AG09309 (cell line): ENCODE measurements at regions not wholly inside any gene's neighbourhood (a gene's known extent, or its start where the extent isn't known, plus 50 kb on each side); places are given as distances from the start of the nearest gene placed in this dataset.

ENCODE experiments used
- DNase-seq: peaks from one replicate; pipeline ENCODE4 v3.0.0-alpha.2; 2010; ENCODE audit warnings: low read depth
- H3K4me3 ChIP-seq: 2 replicates; pipeline ENCODE4 v1.5.1; 2011; ENCODE audit warnings: mild to moderate bottlenecking, low read depth, low read length, moderate library complexity; ENCODE audit not compliant: control insufficient read depth
- TF ChIP-seq, protein P1 (sequence below): IDR thresholded peaks from 2 replicates; pipeline ENCODE4 v1.5.1; 2011; ENCODE audit warnings: mild to moderate bottlenecking, low read depth, low read length, inconsistent platforms; ENCODE audit not compliant: insufficient read depth, control insufficient read depth; ENCODE audit errors: missing control alignments

- no peak overlapping the region for H3K4me3 ChIP-seq
- DNase-seq = no peak
- TF ChIP-seq, protein P1, sequence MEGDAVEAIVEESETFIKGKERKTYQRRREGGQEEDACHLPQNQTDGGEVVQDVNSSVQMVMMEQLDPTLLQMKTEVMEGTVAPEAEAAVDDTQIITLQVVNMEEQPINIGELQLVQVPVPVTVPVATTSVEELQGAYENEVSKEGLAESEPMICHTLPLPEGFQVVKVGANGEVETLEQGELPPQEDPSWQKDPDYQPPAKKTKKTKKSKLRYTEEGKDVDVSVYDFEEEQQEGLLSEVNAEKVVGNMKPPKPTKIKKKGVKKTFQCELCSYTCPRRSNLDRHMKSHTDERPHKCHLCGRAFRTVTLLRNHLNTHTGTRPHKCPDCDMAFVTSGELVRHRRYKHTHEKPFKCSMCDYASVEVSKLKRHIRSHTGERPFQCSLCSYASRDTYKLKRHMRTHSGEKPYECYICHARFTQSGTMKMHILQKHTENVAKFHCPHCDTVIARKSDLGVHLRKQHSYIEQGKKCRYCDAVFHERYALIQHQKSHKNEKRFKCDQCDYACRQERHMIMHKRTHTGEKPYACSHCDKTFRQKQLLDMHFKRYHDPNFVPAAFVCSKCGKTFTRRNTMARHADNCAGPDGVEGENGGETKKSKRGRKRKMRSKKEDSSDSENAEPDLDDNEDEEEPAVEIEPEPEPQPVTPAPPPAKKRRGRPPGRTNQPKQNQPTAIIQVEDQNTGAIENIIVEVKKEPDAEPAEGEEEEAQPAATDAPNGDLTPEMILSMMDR = no peak
These were observed 398.0 kb upstream of the DCC start for GRCh38 chr18:51941999-51942398.

GRCh38 chr18:51943281-51943680 lies 396.7 kb upstream of the DCC start:
- DNase-seq = no peak
- TF ChIP-seq, protein P1 = no peak
- no peak overlapping the region for H3K4me3 ChIP-seq

DNA sequence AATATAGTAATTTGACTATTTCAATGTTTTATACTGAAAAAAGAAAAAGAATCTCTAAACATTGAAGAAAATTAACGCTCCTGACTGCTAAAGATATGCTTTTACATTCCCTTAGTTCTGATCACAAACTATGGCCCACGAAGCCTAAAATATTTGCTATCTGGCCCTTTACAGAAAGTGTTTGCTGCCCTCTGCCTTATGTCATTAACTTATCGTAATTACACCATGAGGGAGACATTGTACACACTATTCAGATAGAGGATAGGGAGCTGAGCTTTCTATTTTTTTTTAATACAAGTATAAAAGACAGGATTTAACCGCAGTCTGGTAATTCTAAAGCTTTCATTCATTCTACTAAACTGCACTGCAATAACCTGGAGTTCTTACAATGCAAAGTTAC lies 393.1 kb upstream of the DCC start:
- no peak for DNase-seq
- TF ChIP-seq, protein P1 = no peak
- H3K4me3 ChIP-seq = no peak overlapping the region

- TF ChIP-seq, protein P1 = no peak
- no peak for DNase-seq
- H3K4me3 ChIP-seq = no peak overlapping the region
These were observed 387.2 kb upstream of the DCC start for GRCh38 chr18:51952844-51953243.

DNA sequence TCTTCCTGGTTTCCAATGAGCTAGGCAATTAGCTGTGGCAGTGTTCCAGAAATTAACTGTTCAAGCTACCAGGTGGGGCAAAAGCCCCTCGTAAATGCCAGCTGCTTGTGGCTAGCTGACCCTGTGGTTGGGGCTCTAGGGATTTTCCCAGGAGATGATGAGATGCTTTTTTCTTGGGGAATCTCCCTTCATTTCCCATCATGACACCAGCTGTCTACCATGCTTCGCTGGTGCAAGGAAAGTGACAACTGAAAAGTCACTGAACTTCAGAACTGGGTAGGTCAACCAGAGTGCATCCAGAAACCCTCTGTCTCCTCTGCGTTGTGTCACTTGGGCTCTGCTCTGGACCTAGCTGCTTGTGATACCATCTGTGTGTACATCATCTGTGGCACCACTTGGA lies 386.5 kb upstream of the DCC start:
- no peak for DNase-seq
- no peak overlapping the region for H3K4me3 ChIP-seq
- TF ChIP-seq, protein P1 = no peak

DNA sequence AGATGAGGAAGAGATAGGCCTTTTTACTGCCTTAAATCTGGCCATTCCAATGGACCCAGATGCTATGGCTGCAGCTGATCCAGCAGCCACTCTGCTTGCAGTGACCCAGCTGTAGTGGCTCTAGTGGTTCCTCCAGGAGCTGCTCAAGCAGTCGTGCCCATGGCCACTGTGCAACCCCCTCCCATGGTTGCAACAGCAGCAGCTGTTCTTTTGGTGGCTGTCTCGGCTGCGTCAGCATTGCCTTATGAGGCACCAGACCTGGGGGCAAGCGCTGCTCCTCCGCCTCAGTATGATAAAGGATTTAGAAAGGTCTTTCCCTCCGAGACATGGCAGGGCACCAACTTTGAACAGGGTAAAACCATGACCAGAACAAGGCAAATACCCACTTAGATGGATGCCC lies 384.9 kb upstream of the DCC start:
- no peak for DNase-seq
- no peak overlapping the region for H3K4me3 ChIP-seq
- TF ChIP-seq, protein P1 = no peak

DNA sequence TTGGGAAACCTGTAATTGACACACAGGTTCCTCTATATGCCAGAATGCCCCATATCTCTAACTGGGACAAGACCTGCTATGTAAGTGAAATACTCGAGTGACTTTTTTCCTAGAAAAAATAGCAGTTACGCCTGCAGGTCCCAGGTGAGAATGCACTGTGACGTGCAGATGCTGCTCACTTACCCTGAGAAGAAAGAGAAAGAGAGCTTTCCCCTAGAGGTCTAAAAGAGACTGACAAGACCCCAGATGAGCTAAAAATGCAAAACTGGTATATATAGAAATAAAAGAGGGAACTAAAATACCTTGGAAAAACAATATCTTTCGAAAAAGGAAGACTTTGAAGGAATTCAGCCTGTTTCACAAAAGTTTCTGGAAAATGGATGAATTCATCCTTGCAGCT lies 383.0 kb upstream of the DCC start:
- DNase-seq = no peak
- H3K4me3 ChIP-seq = no peak overlapping the region
- TF ChIP-seq, protein P1 = no peak
